ENCODE measurements at regions not wholly inside any gene's neighbourhood (a gene's known extent, or its start where the extent isn't known, plus 50 kb on each side); places are given as distances from the start of the nearest gene placed in this dataset.

DNA sequence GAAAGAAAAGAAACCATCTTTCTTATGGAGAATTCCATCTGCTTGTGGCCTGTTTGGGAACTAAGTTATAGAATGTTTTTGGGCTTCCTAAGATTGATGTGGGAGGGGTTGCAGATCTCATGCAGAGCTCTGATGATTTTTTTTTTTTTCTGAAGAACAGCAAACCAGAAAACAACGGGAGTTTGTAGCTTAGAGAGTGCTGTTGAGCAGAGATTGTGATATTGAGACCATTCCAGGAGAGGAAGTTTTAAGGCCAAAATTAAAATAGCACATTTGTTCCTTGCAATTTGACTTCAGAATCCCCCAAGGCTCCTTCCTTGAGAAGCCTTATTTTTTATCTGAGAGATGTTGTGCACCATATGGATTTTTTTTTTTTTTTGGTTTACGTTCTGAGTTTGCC, 159.5 kb upstream of the NRP1 start:
- TF ChIP-seq TAF1 (IDR thresholded peaks at IDR 0.05; ENCODE audit: borderline replicate concordance, insufficient read depth, low read length) (no peak), POLR2AphosphoS5 (IDR thresholded peaks at IDR 0.05; ENCODE audit: low read depth, low read length) (no peak)

Measured in PFSK-1 (cell line).